ENCODE measurements at regions not wholly inside any gene's neighbourhood (a gene's known extent, or its start where the extent isn't known, plus 50 kb on each side); places are given as distances from the start of the nearest gene placed in this dataset.
"Not testable (repeated sequence)": the region's sequence is repeated elsewhere in the genome, so short reads cannot be mapped to it uniquely, and the experiment has no call there.

DNA sequence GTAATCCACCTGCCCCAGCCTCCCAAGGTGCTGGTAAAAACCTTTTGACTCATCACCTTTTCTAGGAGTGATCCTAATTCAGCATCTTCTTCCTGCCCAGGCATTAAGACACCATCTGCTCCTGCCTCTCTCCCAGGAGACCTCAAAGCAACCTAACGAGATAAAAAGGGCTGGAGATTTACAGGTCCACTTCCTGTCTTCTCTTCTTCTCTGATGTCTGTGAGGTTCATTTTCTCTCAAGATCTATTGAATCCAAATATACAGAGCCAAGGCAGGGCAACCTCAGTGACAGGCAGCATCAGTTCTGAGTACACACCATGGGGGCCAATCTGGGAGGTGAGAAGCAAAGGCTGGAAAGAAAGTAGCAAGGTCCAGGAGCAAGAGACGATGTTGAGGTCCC is 219.4 kb downstream of the SETD4 start:
- DNase-seq = no peak

DNA sequence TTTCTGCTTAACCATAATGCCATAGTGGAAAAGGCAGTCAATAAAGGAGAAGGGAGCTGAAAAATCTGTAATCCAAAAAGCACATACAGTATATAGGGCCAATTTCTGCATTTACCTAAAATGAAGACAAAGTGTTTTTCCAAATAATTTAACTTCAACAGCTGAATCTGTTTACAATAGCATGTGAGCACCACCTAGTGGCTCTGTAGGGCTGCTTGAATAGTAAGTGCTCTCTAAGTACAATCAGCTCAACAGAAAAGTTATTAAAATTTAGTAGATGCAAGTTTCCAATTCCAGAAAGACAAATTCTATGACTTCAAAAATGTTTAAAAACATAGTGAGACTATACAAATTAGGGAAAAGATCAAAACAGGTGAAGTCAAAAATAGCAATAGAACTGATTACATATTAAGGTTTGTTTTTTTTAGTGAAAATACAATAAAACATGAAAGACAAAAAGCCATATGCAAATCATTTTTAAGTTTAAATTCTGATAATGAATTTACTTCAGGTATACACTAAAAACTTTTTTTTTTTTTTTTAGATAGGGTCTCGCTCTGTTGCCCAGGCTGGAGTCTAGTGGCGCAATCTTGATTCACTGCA is 220.0 kb downstream of the SETD4 start:
- DNase-seq = peak; percentile 40

DNA sequence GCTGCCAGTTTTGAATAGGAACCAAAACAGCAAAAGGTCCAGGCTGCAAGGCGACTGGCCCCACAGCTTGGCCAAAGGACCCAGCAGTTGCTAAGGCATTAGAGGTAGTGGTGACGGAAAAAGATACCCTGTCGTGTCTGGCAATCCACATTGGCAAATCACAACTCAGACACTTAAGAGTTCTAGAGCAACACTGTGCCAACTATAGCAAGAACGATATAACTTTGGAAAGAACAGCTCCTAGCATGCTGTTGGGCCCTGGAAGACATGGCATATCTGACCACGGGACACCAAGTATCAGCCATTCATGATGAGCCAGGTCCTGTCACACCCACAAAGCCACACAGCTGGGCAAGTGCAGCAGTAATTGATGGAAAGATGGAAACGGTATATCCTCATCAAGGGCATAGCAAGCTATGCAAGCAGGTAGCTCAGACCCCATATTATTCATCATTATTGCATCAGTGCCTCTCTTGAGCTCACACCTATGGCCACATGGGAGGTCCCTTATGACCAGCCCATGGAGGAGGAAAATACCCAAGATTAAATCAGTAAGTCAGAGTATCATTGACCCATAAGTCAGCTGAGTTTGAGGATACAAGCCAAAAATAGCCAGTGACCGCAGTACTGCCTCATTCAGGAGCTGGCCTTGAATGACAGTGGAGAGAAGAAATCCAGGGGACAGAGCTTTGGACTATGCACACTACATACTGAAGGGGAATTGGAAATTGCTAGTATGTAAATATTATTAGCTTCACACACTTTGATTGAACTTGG is 221.2 kb downstream of the SETD4 start:
- no peak for DNase-seq

DNA sequence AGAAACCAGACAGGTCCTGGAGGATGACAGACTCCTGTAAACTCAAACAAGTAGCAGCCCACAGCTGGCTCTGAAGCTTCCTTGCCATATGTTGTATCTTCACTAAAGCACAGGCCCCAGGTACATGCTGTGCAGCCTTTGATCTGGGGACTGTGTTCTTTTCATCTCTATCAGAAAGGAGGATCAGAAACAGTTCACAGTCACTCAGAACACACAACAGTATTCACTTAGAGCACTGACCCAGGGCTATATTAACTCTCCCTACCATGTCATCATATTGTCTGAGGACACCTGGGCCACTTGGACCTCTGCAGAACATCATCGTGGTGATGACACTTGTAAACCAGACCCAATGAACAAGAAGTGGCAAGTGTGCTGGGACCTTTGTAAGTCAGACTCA is 222.0 kb downstream of the SETD4 start:
- no peak for DNase-seq

DNA sequence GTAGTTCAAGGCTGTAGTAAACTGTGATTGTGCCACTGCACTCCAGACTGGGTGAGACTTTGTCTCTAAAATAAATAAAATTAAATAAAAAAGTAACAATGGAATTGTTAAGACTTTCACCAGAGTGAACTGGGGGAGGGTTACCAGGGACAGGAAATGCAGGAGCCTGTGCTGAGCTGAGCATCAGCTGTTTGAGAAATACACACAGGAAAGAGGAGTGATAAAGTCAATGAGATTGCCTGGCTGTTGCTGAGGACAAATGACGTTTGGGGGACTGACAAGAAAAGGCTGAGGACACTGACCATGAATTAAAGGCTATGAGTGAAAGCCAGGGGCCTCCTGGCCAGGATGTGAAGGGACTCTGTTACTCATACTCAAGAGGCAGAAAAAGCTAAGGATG is 226.3 kb downstream of the SETD4 start:
- DNase-seq = no peak

DNA sequence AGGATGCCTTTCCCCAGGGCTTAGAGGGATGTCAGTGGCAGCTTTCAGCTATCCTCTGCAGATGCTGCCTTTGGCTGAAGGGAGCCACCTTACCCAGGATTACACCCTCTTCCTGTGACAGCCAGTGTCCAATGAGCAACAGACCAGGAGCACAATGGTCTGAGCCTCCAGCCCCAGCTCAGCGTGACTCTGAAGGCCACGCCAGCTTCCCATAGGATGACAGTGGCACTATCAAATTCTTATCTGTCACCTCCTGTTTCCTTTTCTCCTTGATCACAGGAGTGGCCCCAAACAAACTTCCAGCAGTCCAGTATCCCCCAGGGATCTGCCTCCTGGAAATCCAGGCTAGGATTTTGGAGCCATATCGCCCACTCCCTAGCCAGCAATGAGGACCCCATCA is 226.9 kb downstream of the SETD4 start:
- DNase-seq = no peak

DNA sequence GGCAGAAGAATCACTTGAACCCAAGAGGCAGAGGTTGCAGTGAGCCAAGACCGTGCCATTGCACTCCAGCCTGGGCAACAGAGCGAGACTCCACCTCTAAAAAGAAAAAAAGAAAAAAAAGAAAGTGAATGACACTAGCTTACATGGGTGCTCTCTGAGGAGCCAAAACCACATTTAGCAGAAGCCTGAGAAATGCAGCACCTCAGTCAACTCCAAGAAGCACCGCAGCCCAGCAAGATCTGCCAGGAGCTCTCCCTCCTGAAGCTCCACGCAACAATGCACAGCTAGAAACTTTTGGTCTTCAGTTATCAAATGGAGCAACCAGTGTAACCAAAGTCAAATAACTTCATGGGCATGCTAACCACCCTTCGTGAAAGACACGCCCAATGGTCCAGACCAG is 229.1 kb downstream of the SETD4 start:
- DNase-seq = no peak

DNA sequence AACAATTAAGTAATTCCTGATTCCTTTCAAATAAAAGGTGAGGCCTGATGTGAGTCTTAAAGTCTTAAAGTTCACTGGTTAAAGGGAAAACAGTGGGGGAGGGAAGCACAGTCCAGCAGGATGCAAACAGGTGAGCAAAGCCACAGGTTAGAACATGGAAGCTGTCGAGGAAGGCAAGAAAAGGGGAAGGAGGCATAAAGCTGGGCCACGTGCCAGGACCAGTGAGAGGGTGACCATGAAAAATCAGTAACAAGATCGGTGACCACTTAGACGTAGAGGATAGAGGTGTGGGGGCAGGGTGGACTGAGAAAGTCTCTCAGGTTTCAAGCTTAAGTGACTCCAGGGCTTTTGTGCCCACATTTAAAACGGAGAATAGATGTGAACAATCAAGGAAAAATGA is 231.3 kb downstream of the SETD4 start:
- no peak for DNase-seq

DNA sequence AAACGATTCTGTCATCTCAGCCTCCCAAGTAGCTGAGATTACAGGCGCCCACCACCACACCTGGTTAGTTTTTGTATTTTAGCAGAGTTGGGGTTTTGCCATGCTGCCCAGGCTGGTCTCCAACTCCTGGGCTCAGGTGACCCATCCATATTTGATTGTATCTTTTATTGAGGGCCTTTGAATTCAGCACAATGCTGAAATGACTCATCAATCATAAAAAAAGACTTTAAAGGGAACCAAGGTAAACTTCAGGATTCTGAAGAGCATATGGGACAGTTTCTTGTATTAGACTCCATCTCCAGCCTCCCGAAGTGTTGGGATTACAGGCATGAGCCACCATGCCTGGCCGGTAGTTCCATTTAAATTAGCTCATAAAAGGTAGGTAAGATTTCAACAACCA is 232.2 kb downstream of the SETD4 start:
- no peak for DNase-seq

DNA sequence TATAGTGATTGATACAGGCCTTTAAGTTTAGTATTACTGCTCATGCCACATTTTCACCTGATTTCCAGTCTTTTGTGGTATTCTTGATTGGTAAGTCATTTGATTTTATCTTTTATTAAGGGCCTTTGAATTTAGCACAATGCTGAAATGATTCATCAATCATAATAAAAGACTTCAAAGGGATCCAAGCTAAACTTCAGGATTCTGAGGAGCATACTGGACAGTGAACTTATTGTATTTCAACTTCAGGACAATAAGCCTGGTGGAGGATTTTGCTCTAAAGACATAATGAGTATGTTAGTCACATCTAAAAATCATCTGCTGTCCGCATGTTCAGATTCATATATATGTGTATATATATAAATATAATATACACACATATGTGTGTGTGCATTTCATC is 233.3 kb downstream of the SETD4 start:
- no peak for DNase-seq

DNA sequence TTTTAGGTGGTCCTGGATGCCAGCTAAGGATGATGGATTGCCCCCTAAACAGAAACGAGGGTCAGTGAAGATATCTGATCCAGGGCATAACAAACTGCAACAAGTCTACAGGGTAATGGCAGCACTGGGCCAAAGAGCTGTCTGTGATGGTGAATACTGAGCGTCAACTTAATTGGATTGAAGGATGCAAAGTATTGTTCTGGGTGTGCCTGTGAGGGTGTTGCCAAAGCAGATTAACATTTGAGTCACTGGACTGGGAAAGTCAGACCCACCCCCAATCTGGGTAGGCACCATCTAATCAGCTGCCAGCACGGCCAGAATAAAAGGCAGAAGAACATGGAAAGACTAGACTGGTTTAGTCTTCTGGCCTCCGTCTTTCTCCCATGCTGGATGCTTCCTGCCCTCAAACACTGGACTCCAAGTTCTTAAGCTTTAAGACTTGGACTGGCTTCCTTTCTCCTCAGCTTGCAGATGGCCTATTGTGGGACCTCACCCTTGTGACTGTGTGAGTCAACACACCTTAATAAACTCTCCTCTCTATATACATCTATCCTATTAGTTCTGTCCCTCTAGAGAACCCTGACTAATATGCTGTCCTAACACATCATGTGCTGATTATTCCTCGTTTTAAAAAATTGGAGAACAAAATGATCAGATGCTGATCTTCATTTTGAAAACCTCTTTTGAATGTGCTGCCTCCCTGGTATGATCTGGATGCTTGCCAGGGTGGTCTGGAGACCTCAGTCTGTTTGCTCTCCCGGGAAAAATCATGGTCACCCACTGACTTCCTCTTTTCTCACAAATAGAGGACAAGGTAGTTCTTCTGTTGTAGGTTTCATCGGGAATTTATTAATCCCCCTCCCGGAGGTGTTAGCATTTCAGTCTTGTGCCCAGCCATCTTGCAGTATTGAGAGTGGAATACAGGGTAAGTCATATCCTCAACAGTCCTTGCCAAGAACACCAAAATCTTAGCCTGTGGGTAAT is 234.7 kb downstream of the SETD4 start:
- DNase-seq = no peak

DNA sequence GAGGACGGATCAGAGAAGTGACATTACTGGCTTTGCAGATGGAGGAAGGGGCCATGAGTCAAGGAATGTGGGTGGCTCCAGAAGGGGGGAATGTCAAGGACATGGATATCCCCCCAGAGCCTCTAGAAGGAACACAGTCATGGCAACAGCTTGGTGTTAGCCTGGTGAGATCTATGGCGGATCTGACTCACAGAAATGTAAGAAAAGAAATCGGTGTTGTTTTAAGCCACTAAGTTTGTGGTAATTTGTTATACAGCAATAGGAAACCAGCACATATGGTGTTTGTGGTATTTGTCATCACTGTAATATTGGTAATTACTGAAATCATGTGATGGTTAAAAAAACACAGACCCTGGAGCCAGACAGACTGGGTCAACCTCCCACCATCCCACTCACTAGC is 236.2 kb downstream of the SETD4 start:
- no peak for DNase-seq

DNA sequence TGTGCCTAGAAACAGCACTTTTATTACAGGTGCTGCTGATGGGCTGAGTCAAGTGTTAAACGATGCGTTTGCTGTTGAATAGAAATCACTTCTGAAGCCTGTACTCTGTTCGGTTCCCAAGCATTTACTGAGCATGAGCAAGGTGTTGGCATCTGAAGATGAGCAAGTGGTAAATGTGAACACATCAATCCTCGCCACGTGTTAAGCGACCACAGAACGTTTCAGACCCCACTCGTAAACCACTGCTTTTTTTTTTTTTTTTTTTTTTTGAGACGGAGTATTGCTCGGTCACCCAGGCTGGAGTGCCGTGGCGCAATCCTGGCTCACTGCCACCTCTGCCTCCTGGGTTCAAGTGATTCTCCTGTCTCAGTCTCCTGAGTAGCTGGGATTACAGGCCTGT is 241.2 kb downstream of the SETD4 start:
- no peak for DNase-seq

DNA sequence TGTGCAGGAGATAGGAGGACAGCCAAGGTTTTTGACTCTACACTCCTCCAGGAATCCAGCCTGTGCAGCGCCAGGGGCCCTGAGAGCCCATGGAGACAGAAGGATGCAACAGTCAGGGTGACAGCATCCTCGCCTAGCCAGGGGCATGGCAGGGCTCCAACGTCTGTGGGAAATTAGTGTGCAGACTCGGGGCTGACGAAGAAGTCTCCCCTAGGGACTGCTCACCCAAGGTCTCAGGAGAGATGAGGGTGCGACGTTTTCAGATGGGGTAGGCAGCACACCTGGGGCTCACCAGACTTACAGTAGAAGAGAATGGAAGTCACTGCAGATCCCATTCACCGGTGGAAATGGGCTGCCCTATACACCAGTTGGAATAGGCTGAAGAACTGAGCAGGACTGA is 241.7 kb downstream of the SETD4 start:
- no peak for DNase-seq

DNA sequence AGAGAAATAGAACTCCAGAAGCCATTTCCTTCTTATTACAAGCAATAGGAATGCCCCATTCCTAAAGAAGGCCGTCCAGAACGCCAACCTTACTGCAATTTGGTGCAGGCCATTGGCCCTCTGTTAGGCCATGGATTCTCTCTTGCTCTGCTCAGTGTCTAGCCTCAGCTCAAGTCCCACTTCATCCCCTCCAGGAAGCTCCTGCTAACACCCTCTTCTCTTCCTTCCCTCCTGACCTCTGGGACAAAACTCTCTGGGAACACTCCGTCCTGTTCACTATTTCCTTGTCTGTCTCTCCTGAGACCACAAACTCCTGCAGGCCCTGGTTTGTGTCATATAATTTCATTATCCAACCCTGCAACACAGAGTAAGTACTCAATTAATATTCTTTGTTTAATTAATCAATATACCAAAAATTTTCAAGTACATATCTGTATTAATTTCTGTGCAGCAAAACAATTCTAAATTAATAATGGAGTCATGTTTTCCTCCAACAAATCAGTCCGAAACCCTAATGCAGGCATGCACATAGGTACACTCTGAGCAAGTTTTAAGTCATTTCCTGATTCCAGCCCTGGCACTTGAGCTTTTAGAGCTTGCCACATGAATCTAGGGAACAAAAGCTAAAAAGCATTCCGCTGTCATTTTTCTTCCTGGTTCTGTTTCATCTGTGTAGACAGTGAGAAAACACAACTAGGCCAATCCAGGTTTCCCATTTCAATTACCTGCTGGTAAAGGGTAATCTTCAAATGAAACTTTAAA is 245.3 kb downstream of the SETD4 start:
- no peak for DNase-seq

DNA sequence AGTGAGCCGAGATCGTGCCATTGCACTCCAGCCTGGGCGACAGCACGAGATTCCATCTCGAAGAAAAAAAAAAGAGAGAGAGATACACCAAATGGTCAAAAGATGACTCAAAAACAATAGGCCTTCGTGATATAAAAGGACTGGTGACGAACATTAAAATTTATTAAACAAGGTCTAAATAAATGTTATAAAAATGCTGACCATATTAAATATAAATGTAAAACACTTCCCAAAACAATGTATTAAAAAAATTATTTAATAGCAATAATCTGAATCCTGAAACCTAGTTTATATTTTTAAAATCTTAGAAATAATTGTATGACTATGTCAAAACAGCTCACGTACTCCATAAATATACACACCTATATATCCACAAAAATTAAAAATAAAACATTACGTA is 247.6 kb downstream of the SETD4 start:
- no peak for DNase-seq

DNA sequence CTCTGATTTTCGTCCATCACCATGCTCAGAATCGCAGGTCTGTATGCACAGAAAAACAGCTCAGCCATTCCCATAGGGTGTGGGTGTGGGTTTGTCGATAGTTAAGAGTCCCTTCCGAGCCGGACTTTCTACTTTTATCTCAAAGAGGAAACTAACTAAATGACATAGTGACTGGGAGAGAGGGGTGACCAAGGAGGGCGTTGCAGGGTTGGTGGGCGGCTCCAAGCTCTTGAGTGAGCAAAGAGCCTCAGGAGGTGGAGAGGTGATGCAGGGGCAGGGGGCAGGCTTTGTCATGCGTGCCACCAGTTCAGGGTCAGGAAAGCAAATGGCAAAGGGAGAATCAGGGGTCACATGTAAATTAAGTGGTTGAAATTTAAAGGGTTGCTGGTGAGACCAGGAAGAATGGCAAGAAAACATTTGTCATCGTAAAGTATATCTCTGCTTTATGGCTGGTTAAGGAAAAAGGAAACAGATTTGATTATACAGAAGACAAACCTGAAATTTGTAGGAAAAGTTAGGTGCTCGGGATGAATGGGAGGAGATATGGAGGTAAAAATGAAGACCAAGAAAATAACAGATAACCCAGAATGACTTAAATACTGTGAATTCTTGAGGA is 249.0 kb downstream of the SETD4 start:
- no peak for DNase-seq

DNA sequence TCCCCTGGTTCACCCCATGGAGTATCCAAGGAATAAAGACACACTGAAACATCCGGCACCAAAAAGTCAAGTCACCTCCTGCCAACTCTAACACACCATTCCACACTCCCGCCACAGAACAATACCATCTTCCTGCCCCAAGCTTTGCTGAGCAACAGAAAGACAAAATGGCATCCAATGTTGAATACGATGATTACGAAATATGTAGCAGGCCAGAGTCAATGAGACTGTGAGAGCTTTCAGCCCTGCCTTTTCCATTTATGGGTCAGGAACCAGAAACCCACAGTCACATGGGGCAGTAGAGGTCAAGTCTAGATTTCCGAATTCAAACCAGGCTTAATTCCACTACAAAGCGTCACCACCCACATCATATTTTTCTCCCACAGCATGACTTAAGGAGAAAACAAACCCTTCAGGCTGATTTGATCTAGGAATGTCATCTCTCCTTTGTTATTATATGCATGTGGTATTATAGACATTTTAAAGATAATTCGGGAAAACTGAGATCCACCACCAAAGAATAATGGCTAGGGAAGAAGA is 249.8 kb downstream of the SETD4 start:
- no peak for DNase-seq

DNA sequence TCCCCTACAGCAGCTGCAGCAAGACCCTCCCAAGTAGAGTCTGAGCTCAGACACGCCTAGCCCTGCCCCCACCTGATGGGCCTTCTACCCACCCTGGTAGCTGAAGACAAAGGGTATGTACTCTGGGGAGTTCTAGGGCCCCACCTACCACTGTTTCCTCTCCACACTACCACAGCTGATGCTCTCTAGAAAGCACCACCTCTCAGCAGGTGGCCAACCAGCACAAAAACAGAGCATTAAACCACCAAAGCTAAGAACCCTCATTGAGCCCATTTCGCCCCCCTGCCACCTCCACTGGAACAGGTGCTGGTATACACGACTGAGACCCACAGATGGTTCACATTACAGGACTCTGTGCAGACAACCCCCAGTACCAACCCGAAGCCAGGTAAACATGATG is 258.9 kb downstream of the SETD4 start:
- no peak for DNase-seq

DNA sequence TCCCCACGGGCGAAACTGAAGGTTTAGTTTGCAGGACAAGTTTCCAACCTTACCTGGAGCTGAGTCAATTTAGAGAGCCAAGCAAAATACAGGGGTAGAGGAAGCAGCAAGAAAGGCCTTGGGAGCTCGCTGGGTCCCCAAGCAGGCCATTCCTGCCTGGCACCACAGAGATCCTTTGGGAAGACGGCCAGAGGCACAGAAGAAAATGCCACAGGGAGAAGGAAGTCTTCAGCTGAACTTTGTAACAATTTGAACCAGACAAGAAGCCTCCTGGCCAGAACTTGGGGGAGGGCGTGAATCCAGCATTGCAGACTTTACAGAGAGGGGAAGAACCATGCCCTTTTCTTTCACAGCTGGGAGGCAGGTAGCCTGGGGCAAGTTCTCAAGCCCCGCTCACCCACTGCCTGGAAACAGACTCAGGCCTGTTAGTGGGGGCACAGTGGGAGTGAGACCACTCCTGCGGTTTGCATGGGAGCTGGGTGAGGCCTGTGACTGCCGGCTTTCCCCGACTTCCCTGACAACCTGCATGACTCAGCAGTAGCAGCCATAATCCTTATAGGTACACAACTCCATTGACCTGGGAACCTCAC is 259.4 kb downstream of the SETD4 start:
- DNase-seq = not testable (repeated sequence)

DNA sequence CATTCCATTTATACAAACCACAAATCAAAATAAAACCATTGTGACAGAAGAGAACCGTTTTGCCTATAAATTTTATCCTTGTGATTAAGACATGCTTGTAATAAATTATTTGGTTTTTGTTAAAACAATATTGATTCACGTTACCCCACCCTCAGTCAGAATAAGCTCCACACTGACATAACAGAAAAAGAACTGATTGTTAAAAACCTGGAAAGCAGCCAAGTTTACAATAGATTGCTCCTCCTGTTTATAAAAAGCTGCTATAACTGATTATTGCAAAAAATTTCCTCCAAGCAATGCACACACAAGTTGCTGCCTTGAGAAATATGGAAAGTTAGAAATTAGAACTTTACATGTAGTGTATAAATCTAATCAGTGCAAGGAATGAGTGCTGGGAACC is 263.5 kb downstream of the SETD4 start:
- DNase-seq = no peak

DNA sequence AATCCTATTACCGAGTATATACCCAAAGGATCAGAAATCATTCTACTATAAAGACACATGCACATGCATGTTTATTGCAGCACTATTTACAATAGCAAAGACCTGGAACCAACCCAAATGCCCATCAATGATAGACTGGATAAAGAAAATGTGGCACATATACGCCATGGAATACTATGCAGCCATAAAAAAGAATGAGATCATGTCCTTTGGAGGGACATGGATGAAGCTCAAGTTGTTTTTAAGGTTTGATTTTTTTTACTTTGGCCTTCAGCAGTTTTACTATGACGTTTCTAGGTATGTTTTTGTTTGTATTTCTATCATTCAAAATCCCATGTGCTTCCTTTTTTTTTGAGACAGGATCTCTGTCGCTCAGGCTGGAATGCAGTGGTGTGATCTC is 265.8 kb downstream of the SETD4 start:
- not testable (repeated sequence) for DNase-seq
